ENCODE measurements at regions not wholly inside any gene's neighbourhood (a gene's known extent, or its start where the extent isn't known, plus 50 kb on each side); places are given as distances from the start of the nearest gene placed in this dataset.
A peak's percentile ranks its signal among the peaks of the same experiment; 100 is the strongest.

GRCh38 chr2:167504695-167505094, 616.4 kb downstream of the XIRP2 start:
- intact Hi-C loops (cut with DNase I): no loop called here
- DNase-seq (ENCODE audit: missing footprints) (no peak), ATAC-seq (no peak)

- no peak for DNase-seq (ENCODE audit: missing footprints)
- no peak for ATAC-seq
- intact Hi-C loops (cut with DNase I): no loop called here
Measured at GRCh38 chr2:167504061-167504460, 615.8 kb downstream of the XIRP2 start.

- ATAC-seq: no peak
- intact Hi-C loops (cut with DNase I): no loop called here
- DNase-seq (ENCODE audit: missing footprints): no peak
Measured at GRCh38 chr2:167501618-167502017, 613.3 kb downstream of the XIRP2 start.

- ATAC-seq (no peak), DNase-seq (ENCODE audit: missing footprints) (no peak)
- intact Hi-C loops (cut with DNase I): no loop called here
Measured at GRCh38 chr2:167493862-167494261, 605.6 kb downstream of the XIRP2 start.

- intact Hi-C loops (cut with DNase I): no loop called here
- ATAC-seq: no peak
- DNase-seq (ENCODE audit: missing footprints): no peak
Measured at GRCh38 chr2:167492486-167492885, 604.2 kb downstream of the XIRP2 start.

GRCh38 chr2:167491788-167492187, 603.5 kb downstream of the XIRP2 start:
- no peak for ATAC-seq
- intact Hi-C loops (cut with DNase I): no loop called here
- DNase-seq (ENCODE audit: missing footprints): no peak

- ATAC-seq (no peak), DNase-seq (ENCODE audit: missing footprints) (no peak)
- intact Hi-C loops (cut with DNase I): no loop called here
Measured at GRCh38 chr2:167490455-167490854, 602.2 kb downstream of the XIRP2 start.

- DNase-seq (ENCODE audit: missing footprints) (no peak), ATAC-seq (no peak)
- intact Hi-C loops (cut with DNase I): no loop called here
Measured at GRCh38 chr2:167489325-167489724, 601.0 kb downstream of the XIRP2 start.

- ATAC-seq (no peak), DNase-seq (ENCODE audit: missing footprints) (no peak)
- intact Hi-C loops (cut with DNase I): no loop called here
Measured at GRCh38 chr2:167487728-167488127, 599.4 kb downstream of the XIRP2 start.

- no peak for ATAC-seq
- intact Hi-C loops (cut with DNase I): no loop called here
Measured at GRCh38 chr2:167484875-167485274, 596.6 kb downstream of the XIRP2 start.

GRCh38 chr2:167480986-167481309, 592.7 kb downstream of the XIRP2 start:
- ATAC-seq: no peak
- intact Hi-C loops (cut with DNase I): no loop called here

More at GRCh38 chr2:167484875-167485274, 596.6 kb downstream of the XIRP2 start:
- no peak for DNase-seq (ENCODE audit: missing footprints)

GRCh38 chr2:167480232-167480985, 592.1 kb downstream of the XIRP2 start:
- DNase-seq (ENCODE audit: missing footprints): peak; percentile 37
- ATAC-seq: no peak
- intact Hi-C loops (cut with DNase I): no loop called here

More at GRCh38 chr2:167480986-167481309, 592.7 kb downstream of the XIRP2 start:
- no peak for DNase-seq (ENCODE audit: missing footprints)

- ATAC-seq (no peak), DNase-seq (ENCODE audit: missing footprints) (no peak)
- intact Hi-C loops (cut with DNase I): no loop called here
Measured at GRCh38 chr2:167478196-167478595, 589.9 kb downstream of the XIRP2 start.

- ATAC-seq (no peak), DNase-seq (ENCODE audit: missing footprints) (no peak)
- intact Hi-C loops (cut with DNase I): no loop called here
Measured at GRCh38 chr2:167475791-167476190, 587.5 kb downstream of the XIRP2 start.

- ATAC-seq: no peak
- intact Hi-C loops (cut with DNase I): no loop called here
Measured at GRCh38 chr2:167471734-167472133, 583.5 kb downstream of the XIRP2 start.

GRCh38 chr2:167471332-167471731, 583.1 kb downstream of the XIRP2 start:
- no peak for DNase-seq (ENCODE audit: missing footprints)
- intact Hi-C loops (cut with DNase I): no loop called here
- no peak for ATAC-seq

More at GRCh38 chr2:167471734-167472133, 583.5 kb downstream of the XIRP2 start:
- DNase-seq (ENCODE audit: missing footprints): no peak

GRCh38 chr2:167462379-167462778, 574.1 kb downstream of the XIRP2 start:
- ATAC-seq (no peak), DNase-seq (ENCODE audit: missing footprints) (no peak)
- intact Hi-C loops (cut with DNase I): no loop called here

- DNase-seq (ENCODE audit: missing footprints) (no peak), ATAC-seq (no peak)
- intact Hi-C loops (cut with DNase I): no loop called here
Measured at GRCh38 chr2:167454036-167454435, 565.8 kb downstream of the XIRP2 start.

- intact Hi-C loops (cut with DNase I): no loop called here
- DNase-seq (ENCODE audit: missing footprints): no peak
- no peak for ATAC-seq
Measured at GRCh38 chr2:167451496-167452289, 563.4 kb downstream of the XIRP2 start.

GRCh38 chr2:167450364-167450763, 562.1 kb downstream of the XIRP2 start:
- no peak for ATAC-seq
- intact Hi-C loops (cut with DNase I): no loop called here
- no peak for DNase-seq (ENCODE audit: missing footprints)
